T-helper 2 cell (primary cell): ENCODE measurements at regions not wholly inside any gene's neighbourhood (a gene's known extent, or its start where the extent isn't known, plus 50 kb on each side); places are given as distances from the start of the nearest gene placed in this dataset.
"Not testable (repeated sequence)": the region's sequence is repeated elsewhere in the genome, so short reads cannot be mapped to it uniquely, and the experiment has no call there.

Experiments
- DNase-seq, 5 experiments: peaks; one replicate each; pipeline versions ENCODE4 v3.0.0 to v3.0.0-alpha.2; 2012 to 2022

- DNase-seq: no peak
These were observed 921.2 kb upstream of the FOXG1 start for GRCh38 chr14:27845241-27845850.

DNA sequence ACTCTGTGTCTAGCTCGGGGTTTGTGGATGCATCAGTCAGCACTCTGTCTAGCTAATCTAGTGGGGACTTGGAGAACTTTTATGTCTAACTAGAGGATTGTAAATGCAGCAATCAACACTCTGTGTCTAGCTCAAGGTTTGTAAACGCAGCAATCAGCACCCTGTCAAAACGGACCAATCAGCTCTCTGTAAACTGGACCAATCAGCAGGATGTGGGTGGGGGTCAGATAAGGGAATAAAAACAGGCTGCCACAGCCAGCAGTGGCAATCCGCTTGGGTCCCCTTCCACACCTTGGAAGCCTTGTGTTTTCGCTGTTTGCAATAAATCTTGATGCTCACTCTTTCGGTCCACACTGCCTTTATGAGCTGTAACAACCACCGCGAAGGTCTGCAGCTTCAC is 920.7 kb upstream of the FOXG1 start:
- DNase-seq: no peak

GRCh38 chr14:27847480-27847879 is 919.1 kb upstream of the FOXG1 start:
- DNase-seq: not testable (repeated sequence)

DNA sequence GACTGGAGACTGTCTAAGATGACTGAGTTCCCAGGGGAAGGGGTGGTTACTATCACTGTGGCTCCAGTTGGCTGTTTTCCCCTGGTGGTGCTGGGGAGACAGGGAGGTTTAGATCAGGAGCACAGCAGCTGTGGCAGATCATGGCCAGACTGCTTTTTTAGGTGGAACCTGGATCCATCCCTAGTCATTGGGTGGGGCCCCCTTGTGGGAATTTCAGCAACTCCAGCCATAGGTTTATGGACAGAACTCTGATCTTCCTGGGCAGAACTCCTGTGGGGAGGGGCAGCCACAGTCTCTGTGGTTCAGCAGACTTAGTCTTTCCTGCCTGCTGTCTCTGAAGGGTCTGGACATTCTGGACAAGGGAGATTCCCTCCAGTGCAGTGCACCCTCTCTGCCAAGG is 917.4 kb upstream of the FOXG1 start:
- not testable (repeated sequence) for DNase-seq

DNA sequence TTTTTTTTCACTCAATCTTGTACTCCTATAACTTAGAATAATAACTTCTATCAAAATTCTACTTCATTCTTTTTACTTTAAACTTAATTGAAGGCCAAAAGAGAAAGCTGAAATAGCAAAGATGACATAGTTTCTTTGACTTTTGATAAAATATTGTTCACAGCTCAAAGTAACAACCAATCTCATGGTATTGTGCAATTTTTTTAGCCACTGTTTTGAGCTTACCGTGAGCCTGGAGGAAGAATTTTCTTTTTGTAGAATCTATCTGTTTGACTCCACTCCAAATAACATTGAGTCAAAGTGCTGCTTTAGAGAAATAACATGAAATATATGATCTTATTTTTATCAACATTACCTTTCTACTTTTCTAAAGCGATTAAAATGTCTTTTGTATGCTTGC is 903.9 kb upstream of the FOXG1 start:
- DNase-seq: no peak

DNA sequence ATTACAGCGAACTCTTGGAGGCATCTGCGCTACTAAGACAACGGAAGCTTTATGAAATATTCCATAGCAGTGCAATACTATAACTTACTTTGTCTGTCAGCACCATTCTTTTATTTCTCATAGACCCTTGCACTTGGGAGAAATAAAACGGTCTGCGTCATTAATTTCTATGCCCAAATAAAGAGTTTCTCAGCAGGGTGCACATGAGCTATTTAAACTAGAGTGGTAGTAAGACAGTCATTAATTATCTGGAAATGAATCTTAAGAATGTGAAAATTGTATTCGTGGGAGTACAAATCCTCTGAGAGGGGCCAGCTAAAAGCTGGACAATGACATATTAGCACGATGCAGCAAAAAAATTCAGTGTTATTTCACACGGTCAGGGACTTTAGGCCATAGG is 903.4 kb upstream of the FOXG1 start:
- no peak for DNase-seq

DNA sequence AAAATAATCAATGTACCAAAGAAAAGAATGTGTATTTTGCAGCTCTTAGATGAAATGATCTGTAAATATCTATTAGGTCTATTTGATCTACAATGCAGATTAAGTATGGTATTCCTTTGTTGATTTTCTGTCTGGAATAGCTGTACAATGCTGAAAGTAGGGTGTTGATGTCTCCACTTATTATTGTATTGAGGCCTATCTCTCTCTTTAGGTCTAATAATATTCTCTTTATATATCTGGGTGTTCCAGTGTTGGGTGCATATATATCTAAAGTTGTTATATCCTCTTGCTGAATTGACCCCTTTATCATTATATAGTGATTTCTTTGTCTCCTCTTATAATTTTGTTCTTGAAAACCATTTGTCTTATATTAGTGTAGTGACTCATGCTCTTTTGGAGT is 885.5 kb upstream of the FOXG1 start:
- DNase-seq: no peak

- no peak for DNase-seq
These were observed 884.9 kb upstream of the FOXG1 start for GRCh38 chr14:27881646-27882045.

DNA sequence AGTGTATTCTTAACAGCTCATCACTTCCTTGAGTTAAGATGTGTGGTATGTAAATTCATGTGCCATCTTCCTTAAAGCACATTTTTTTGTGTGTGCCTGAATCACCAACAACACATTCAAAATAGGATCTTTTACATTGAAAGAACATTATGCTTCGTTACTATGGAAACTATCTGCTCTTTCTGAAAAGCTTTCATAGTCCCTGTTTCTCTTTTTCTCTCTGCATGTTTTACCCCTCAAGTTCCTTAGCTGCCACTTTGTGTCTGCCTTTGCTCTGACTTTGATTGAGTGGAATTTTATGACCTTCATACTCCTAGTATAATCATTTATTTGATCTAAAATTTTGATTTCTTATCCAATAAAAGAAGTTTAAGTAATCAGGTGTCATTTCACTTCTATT is 880.3 kb upstream of the FOXG1 start:
- no peak for DNase-seq

- no peak for DNase-seq
These were observed 876.3 kb upstream of the FOXG1 start for GRCh38 chr14:27890259-27890658.

DNA sequence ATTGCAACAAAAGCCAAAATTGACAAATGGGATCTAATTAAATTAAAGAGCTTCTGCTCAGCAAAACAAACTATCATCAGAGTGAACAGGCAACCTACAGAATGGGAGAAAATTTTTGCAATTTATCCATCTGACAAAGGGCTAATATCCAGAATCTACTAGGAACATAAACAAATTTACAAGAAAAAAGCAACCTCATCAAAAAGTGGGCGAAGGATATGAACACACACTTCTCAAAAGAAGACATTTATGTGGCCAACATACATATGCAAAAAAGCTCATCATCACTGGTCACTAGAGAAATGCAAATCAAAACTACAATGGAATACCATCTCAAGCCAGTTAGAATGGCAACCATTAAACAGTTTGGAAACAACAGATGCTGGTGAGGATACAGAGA is 858.1 kb upstream of the FOXG1 start:
- DNase-seq: not testable (repeated sequence)

GRCh38 chr14:27916326-27916725 is 850.3 kb upstream of the FOXG1 start:
- no peak for DNase-seq

- DNase-seq: no peak
These were observed 848.7 kb upstream of the FOXG1 start for GRCh38 chr14:27917896-27918295.

DNA sequence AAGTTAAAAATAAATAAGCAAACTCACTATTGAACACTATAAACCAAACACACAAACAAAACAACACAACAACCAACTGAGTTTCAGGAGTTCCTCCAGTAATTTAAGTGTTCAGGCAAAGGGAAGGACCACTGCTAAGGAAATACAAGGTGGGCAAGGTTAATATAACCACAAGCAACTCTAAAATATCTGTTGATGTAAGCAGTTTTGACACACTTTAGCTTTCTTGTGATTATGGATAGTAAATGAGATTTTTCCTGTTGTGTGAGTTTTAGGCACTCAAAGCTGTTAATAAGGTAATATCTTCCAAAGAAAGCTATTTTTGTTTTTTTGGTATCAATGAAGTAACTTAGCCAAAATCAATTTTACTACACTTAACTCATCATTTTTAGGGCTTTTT is 839.1 kb upstream of the FOXG1 start:
- DNase-seq: no peak

GRCh38 chr14:27929797-27930347 is 836.7 kb upstream of the FOXG1 start:
- no peak for DNase-seq

- no peak for DNase-seq
These were observed 828.2 kb upstream of the FOXG1 start for GRCh38 chr14:27938392-27938791.

DNA sequence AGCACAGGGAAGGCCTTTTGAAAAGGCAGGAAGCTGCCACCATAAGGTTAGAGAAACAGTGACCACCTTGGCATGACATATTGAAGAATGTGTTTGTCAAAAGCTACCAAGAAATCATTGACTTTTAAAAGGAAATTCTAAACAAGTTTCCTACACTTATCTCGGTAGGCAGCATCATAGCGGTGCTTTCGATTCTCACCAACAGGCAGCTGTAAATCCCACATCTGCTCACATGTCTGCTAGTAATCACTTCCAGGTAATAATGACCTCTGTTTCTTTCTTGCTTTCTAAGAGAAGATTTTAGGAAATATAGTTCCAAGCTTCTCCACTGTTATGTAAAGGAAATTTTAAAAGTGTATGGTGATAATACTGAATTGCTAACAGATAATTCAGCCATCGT is 821.1 kb upstream of the FOXG1 start:
- DNase-seq: no peak

GRCh38 chr14:27958757-27959156 is 807.8 kb upstream of the FOXG1 start:
- no peak for DNase-seq

DNA sequence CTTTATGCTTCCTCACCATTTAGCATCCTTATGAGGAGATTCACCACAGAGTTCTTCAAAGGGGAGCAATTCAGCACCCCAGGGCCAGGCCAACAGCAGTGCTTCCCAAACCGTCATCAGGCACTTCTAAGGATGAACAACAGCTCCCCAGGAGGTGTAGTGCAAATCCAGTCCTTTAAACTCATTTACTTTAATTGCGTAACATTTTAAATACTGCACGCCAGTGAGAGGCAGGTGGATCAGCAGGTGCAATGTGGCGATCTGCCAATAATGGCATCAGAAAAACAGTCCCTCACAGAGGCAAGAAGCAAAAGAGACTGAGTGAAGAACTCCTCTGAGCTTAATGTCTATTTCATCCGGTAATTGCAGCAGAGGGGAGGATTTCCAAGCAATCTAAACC is 770.9 kb upstream of the FOXG1 start:
- no peak for DNase-seq

- no peak for DNase-seq
These were observed 765.6 kb upstream of the FOXG1 start for GRCh38 chr14:28001002-28001401.

DNA sequence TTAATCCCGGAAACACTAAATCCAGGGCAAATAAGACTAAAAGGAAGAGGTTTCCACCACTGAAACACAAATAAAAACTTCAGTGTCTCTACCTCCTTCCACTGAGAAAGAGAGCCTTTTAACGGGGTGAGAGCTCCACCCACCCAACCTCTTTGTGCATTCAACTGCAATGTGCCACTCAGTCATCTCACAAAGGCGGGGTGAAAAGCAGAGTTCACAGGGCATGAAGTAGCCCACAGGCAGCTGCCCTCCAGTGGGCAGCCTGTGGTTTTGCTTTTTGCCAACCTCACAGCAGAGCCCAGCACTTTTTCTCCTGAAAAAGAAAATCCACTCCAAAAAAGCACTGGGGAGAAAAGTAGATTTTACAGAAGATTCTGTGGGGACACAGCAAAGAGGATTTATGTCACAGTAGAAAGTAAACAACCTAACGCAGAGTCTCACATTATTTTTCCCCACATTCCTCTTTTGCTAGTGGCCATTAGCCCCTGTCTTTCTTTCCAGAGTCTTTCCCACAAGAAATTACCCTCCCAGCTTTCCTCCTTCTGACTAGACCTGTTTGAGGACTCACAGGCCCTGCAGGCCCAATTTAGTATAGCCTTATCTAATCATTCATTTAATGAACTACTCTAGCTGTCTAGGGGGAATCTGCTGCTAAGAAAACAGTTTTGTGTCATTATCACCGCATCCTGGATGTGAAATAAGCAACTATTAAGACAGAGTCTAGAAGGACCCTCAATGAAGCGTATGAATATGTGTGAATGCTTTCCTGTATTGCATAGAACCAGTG is 753.8 kb upstream of the FOXG1 start:
- no peak for DNase-seq

DNA sequence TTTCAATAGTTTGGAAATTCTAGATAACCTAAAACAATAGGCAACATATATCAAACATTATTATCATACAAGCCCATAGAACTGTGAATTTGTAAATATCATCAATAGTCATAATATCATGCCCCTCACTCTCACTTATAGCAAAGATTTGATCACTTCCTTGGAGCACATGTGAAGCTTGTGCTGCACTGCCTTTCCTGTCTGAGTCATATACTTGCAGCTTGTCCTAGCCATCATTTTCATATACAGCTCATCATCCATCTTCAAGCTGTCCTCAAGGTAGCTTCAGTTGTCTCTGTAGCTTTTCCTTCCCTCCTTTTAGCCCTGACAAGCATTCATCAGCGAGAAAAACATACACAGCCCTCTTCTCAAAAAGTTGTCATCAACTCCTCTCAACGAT is 746.5 kb upstream of the FOXG1 start:
- DNase-seq: no peak

- no peak for DNase-seq
These were observed 742.7 kb upstream of the FOXG1 start for GRCh38 chr14:28023853-28024252.

- no peak for DNase-seq
These were observed 714.3 kb upstream of the FOXG1 start for GRCh38 chr14:28052251-28052650.
